ENCODE measurements at regions not wholly inside any gene's neighbourhood (a gene's known extent, or its start where the extent isn't known, plus 50 kb on each side); places are given as distances from the start of the nearest gene placed in this dataset.

DNA sequence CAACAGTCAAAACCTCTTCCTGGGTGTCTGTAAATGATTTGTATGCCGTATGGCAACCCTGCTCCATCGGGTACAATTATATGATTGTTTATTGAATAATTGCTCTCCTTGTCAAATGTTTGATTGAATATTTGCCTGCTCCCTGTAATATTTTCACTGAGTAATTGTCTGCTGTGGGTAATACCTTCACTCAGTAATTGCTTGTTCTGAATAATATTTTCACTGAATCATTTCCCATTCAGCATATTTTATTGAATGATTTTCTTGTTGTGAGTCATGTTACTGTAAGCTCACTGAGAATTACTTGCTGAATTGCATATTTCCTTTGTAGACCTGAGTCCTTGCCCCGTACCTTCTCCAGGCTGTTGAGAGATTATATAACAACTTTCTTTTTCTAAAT is 535.2 kb downstream of the METTL4 start:
- CTCF ChIA-PET: no interaction called here
- no peak for TF ChIP-seq NFIC (IDR thresholded peaks at IDR 0.05; ENCODE audit: borderline replicate concordance)
- no peak for TF ChIP-seq RXRA (IDR thresholded peaks at IDR 0.05; ENCODE audit: borderline replicate concordance, low read depth)
- no peak for TF ChIP-seq FOXM1 (IDR thresholded peaks at IDR 0.05; ENCODE audit: low read depth)
- TF ChIP-seq RCOR1 (IDR thresholded peaks at IDR 0.05; ENCODE audit: low read length): no peak
- TF ChIP-seq, protein P1, sequence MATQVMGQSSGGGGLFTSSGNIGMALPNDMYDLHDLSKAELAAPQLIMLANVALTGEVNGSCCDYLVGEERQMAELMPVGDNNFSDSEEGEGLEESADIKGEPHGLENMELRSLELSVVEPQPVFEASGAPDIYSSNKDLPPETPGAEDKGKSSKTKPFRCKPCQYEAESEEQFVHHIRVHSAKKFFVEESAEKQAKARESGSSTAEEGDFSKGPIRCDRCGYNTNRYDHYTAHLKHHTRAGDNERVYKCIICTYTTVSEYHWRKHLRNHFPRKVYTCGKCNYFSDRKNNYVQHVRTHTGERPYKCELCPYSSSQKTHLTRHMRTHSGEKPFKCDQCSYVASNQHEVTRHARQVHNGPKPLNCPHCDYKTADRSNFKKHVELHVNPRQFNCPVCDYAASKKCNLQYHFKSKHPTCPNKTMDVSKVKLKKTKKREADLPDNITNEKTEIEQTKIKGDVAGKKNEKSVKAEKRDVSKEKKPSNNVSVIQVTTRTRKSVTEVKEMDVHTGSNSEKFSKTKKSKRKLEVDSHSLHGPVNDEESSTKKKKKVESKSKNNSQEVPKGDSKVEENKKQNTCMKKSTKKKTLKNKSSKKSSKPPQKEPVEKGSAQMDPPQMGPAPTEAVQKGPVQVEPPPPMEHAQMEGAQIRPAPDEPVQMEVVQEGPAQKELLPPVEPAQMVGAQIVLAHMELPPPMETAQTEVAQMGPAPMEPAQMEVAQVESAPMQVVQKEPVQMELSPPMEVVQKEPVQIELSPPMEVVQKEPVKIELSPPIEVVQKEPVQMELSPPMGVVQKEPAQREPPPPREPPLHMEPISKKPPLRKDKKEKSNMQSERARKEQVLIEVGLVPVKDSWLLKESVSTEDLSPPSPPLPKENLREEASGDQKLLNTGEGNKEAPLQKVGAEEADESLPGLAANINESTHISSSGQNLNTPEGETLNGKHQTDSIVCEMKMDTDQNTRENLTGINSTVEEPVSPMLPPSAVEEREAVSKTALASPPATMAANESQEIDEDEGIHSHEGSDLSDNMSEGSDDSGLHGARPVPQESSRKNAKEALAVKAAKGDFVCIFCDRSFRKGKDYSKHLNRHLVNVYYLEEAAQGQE (IDR thresholded peaks at IDR 0.05; ENCODE audit: low read depth, low read length): no peak
- no peak for TF ChIP-seq SIN3A (IDR thresholded peaks at IDR 0.05; ENCODE audit: borderline replicate concordance, low read depth, low read length)
- TF ChIP-seq FOSL2 (IDR thresholded peaks at IDR 0.05; ENCODE audit: borderline replicate concordance, low read depth): peak; percentile 31; the same call in 1 of the 2 replicates
- TF ChIP-seq RAD21 (IDR thresholded peaks at IDR 0.05; ENCODE audit: low read length): no peak
- TF ChIP-seq GABPA (IDR thresholded peaks at IDR 0.05; ENCODE audit: low read depth): no peak
- 3% methylated on average over 3 of the region's 3 CpGs for WGBS (ENCODE audit: low lambda C conversion rate)
- H3K36me3 ChIP-seq (replicated peaks in 1 of 2; ENCODE audit: control insufficient read depth in 1 of 2, insufficient read depth in 2 of 2, low read length in 1 of 2): no peaks in the 10 kb centered on the region
- no peak overlapping the region for H3K9ac ChIP-seq
- no peak overlapping the region for H3K4me2 ChIP-seq
- H3K9me2 ChIP-seq: no peaks in the 10 kb centered on the region
- peaks cover 0 to 3% of the 10 kb centered on the region in 2 experiments; a peak in 1 of 4 replicates for H3K4me1 ChIP-seq (ENCODE audit: control insufficient read depth in 1 of 2, insufficient read depth in 2 of 2, low read depth in 1 of 2, low read length in 1 of 2)
- no peak for DNase-seq
- H3K4me3 ChIP-seq (ENCODE audit: low read depth in 2 of 2, low read length in 1 of 2): peak overlapping the region in 1 of 2 experiments; percentile 24; a peak in 1 of 4 replicates
- H2AFZ ChIP-seq (ENCODE audit: low read depth): no peak overlapping the region
- H3F3A ChIP-seq (replicated peaks; ENCODE audit: insufficient read depth): no peaks in the 10 kb centered on the region
- no peak overlapping the region for H3K27ac ChIP-seq (ENCODE audit: low read depth in 2 of 2, low read length in 1 of 2)
- H3K27me3 ChIP-seq (ENCODE audit: insufficient read depth): no peaks in the 10 kb centered on the region
- no peaks in the 10 kb centered on the region for H4K20me1 ChIP-seq (ENCODE audit: insufficient read depth)
- POLR2A ChIA-PET: no interaction called here
- H3K79me2 ChIP-seq (ENCODE audit: insufficient read depth): no peaks in the 10 kb centered on the region
- no peaks in the 10 kb centered on the region for H3K9me3 ChIP-seq

- Histone ChIP-seq H3K4me3 (ENCODE audit: low read depth in 2 of 2, low read length in 1 of 2) (no peak overlapping the region), H4K20me1 (ENCODE audit: insufficient read depth) (no peaks in the 10 kb centered on the region), H3K9ac (no peak overlapping the region), H3K4me2 (no peak overlapping the region), H2AFZ (ENCODE audit: low read depth) (no peak overlapping the region), H3K27ac (ENCODE audit: low read depth in 2 of 2, low read length in 1 of 2) (no peak overlapping the region), H3K27me3 (ENCODE audit: insufficient read depth) (no peaks in the 10 kb centered on the region), H3K36me3 (replicated peaks in 1 of 2; ENCODE audit: control insufficient read depth in 1 of 2, insufficient read depth in 2 of 2, low read length in 1 of 2) (no peaks in the 10 kb centered on the region), H3F3A (replicated peaks; ENCODE audit: insufficient read depth) (no peaks in the 10 kb centered on the region), H3K79me2 (ENCODE audit: insufficient read depth) (no peaks in the 10 kb centered on the region), H3K9me3 (no peaks in the 10 kb centered on the region), H3K4me1 (ENCODE audit: control insufficient read depth in 1 of 2, insufficient read depth in 2 of 2, low read depth in 1 of 2, low read length in 1 of 2) (peaks cover 0 to 3% of the 10 kb centered on the region in 2 experiments; a peak in 1 of 4 replicates), H3K9me2 (no peaks in the 10 kb centered on the region)
- TF ChIP-seq RCOR1 (IDR thresholded peaks at IDR 0.05; ENCODE audit: low read length) (no peak), SIN3A (IDR thresholded peaks at IDR 0.05; ENCODE audit: borderline replicate concordance, low read depth, low read length) (no peak)
- WGBS (ENCODE audit: low lambda C conversion rate): 7% methylated on average over 3 of the region's 3 CpGs
- ChIA-PET POLR2A (no interaction called here), CTCF (no interaction called here)
- DNase-seq: no peak
Measured at GRCh38 chr18:2040279-2040678, 531.0 kb downstream of the METTL4 start.

All from SK-N-SH (cell line).